ENCODE measurements at regions not wholly inside any gene's neighbourhood (a gene's known extent, or its start where the extent isn't known, plus 50 kb on each side); places are given as distances from the start of the nearest gene placed in this dataset.

- no peak for TF ChIP-seq CTCF (IDR thresholded peaks at IDR 0.05; ENCODE audit: extremely low read depth in 1 of 2, insufficient read depth in 1 of 2, low read depth in 1 of 2, low read length in 2 of 2)
- TF ChIP-seq, protein P1, sequence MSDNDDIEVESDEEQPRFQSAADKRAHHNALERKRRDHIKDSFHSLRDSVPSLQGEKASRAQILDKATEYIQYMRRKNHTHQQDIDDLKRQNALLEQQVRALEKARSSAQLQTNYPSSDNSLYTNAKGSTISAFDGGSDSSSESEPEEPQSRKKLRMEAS (IDR thresholded peaks at IDR 0.05; ENCODE audit: insufficient read depth, insufficient read length): no peak
These were observed 767.4 kb downstream of the KCNJ2 start for GRCh38 chr17:70936724-70937123.

Data from endothelial cell of umbilical vein (primary cell).